ENCODE measurements at regions not wholly inside any gene's neighbourhood (a gene's known extent, or its start where the extent isn't known, plus 50 kb on each side); places are given as distances from the start of the nearest gene placed in this dataset.

DNA sequence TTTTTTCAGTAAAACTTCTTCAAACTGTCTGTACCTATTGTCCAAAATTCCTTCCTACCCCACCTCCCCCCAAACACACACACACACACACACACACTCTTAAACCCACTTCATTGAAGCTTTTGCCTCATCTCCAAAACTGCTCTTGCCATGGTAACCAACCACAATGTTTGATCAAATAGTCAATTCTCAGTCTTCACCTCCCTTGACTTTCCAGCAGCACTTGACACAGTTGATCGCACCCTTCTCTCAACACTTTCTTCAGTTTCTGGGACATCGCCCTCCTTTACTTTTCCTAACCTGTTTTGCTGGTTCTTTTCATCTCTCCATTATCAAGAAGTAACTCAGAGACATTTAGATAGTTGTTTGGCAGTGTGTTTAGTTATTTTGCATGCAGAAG lies 71.5 kb upstream of the COL21A1 start:
- dilution Hi-C loops (cut with HindIII; ENCODE audit: low sequenced_read_pairs, unreplicated experiment) (no loop called here), intact Hi-C loops (cut with micrococcal nuclease) (no loop called here), in situ Hi-C loops (cut with MboI; ENCODE audit: low sequenced_read_pairs) (no loop called here)
- Histone ChIP-seq H3K9me3 (ENCODE audit: control insufficient read depth, insufficient read depth, low read length) (no peaks in the 10 kb centered on the region), H3K9me1 (ENCODE audit: insufficient read depth, low read length) (no peaks in the 10 kb centered on the region), H2BK5ac (ENCODE audit: low read depth, low read length, poor library complexity, severe bottlenecking) (no peak overlapping the region), H3K56ac (ENCODE audit: extremely low read depth, insufficient read depth, low read length) (no peak overlapping the region), H3K27me3 (ENCODE audit: control insufficient read depth, insufficient read depth, low read length) (no peaks in the 10 kb centered on the region), H2AK5ac (ENCODE audit: low read depth, low read length) (no peak overlapping the region), H3K4me3 (ENCODE audit: insufficient read depth, low read depth, low read length) (no peak overlapping the region), H4K91ac (ENCODE audit: insufficient read depth, low read depth, low read length) (no peak overlapping the region), H3K9ac (ENCODE audit: low read depth, low read length) (no peak overlapping the region), H3K4me1 (ENCODE audit: control insufficient read depth, insufficient read depth, low read length) (no peaks in the 10 kb centered on the region), H3K4ac (ENCODE audit: low read depth, low read length) (no peak overlapping the region), H2BK15ac (ENCODE audit: low read depth, low read length) (no peak overlapping the region), H2AFZ (replicated peaks; ENCODE audit: low read length, poor library complexity) (no peak overlapping the region), H2BK20ac (ENCODE audit: low read depth, low read length) (no peak overlapping the region), H3K4me2 (ENCODE audit: low read depth, low read length) (no peak overlapping the region), H3K27ac (ENCODE audit: insufficient read depth, low read length) (no peak overlapping the region), H3K23ac (ENCODE audit: low read depth, low read length) (no peak overlapping the region), H2AK9ac (replicated peaks; ENCODE audit: low read depth, low read length, poor library complexity) (no peak overlapping the region), H4K5ac (ENCODE audit: low read depth, low read length) (no peak overlapping the region), H2BK120ac (ENCODE audit: low read depth, low read length) (no peak overlapping the region), H4K20me1 (ENCODE audit: insufficient read depth, low read length) (no peaks in the 10 kb centered on the region), H3K79me1 (ENCODE audit: low read depth in 1 of 2, low read length in 2 of 2) (no peaks in the 10 kb centered on the region), H4K8ac (ENCODE audit: low read depth in 2 of 2, low read length in 2 of 2) (no peak overlapping the region), H3K14ac (replicated peaks; ENCODE audit: low read depth, low read length) (no peak overlapping the region), H3K18ac (ENCODE audit: low read depth, low read length) (no peak overlapping the region), H3K36me3 (ENCODE audit: control insufficient read depth, insufficient read depth, low read length) (no peaks in the 10 kb centered on the region)
- POLR2A ChIA-PET (ENCODE audit: unreplicated experiment): no interaction called here
- CTCF ChIA-PET: no interaction called here
- WGBS, 2 experiments (ENCODE audit: extremely low coverage in 2 of 2, insufficient read length in 1 of 2): no CpG with 5 or more reads among the region's 2 CpGs
- TF ChIP-seq, protein P1, sequence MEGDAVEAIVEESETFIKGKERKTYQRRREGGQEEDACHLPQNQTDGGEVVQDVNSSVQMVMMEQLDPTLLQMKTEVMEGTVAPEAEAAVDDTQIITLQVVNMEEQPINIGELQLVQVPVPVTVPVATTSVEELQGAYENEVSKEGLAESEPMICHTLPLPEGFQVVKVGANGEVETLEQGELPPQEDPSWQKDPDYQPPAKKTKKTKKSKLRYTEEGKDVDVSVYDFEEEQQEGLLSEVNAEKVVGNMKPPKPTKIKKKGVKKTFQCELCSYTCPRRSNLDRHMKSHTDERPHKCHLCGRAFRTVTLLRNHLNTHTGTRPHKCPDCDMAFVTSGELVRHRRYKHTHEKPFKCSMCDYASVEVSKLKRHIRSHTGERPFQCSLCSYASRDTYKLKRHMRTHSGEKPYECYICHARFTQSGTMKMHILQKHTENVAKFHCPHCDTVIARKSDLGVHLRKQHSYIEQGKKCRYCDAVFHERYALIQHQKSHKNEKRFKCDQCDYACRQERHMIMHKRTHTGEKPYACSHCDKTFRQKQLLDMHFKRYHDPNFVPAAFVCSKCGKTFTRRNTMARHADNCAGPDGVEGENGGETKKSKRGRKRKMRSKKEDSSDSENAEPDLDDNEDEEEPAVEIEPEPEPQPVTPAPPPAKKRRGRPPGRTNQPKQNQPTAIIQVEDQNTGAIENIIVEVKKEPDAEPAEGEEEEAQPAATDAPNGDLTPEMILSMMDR (conservative IDR thresholded peaks at IDR 0.05; ENCODE audit: low read depth, low read length): no peak
- TF ChIP-seq FOS (IDR thresholded peaks at IDR 0.05; ENCODE audit: low read depth, low read length) (no peak), BHLHE40 (IDR thresholded peaks at IDR 0.05; ENCODE audit: low read depth, low read length) (no peak), CHD1 (IDR thresholded peaks at IDR 0.05; ENCODE audit: low read depth, low read length) (no peak), ELK1 (IDR thresholded peaks at IDR 0.05; ENCODE audit: borderline replicate concordance, low read depth, low read length) (no peak), CEBPB (IDR thresholded peaks at IDR 0.05; ENCODE audit: low read depth, low read length) (no peak), MAFK (IDR thresholded peaks at IDR 0.05; ENCODE audit: low read depth, low read length) (no peak), RFX5 (IDR thresholded peaks at IDR 0.05; ENCODE audit: low read depth, low read length) (no peak), POLR2A (IDR thresholded peaks at IDR 0.05; ENCODE audit: low read depth, low read length) (no peak), MXI1 (IDR thresholded peaks at IDR 0.05; ENCODE audit: borderline replicate concordance, low read depth, low read length) (no peak), MAZ (IDR thresholded peaks at IDR 0.05; ENCODE audit: borderline replicate concordance, low read depth, low read length) (no peak), RAD21 (IDR thresholded peaks at IDR 0.05; ENCODE audit: low read length) (no peak), SMC3 (IDR thresholded peaks at IDR 0.05; ENCODE audit: low read depth, low read length) (no peak), NFE2L2 (IDR thresholded peaks at IDR 0.05; ENCODE audit: low read depth, low read length) (no peak)
- TF ChIP-seq, protein P2, sequence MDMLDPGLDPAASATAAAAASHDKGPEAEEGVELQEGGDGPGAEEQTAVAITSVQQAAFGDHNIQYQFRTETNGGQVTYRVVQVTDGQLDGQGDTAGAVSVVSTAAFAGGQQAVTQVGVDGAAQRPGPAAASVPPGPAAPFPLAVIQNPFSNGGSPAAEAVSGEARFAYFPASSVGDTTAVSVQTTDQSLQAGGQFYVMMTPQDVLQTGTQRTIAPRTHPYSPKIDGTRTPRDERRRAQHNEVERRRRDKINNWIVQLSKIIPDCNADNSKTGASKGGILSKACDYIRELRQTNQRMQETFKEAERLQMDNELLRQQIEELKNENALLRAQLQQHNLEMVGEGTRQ (IDR thresholded peaks at IDR 0.05; ENCODE audit: low read depth, low read length): no peak
- no TSS peak for BruUV-seq (replicated peaks)
- DNase-seq (no peak), ATAC-seq (ENCODE audit: low read depth) (no peak)

All from IMR-90 (cell line).